ENCODE measurements at regions not wholly inside any gene's neighbourhood (a gene's known extent, or its start where the extent isn't known, plus 50 kb on each side); places are given as distances from the start of the nearest gene placed in this dataset.

DNA sequence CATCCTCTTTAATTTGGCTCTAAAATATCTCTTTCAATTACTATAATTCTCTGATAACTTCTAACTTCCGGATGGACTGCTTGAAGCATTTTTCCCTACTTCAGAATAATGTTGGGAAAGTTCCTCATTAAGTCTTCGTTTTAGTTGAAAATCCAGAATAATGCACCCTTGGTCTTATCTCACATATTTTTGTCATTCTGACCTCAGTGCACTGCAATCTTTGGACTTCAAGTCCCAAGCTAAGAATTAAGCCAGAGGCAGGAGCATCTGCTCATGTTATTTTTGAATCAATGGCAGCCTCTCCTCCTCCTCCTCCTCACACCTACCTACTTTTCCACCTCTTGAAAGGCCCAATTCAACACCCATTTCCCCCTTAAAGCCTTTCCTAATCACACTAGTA, 169.8 kb downstream of the CYYR1 start:
- no peak for TF ChIP-seq POLR2A (IDR thresholded peaks at IDR 0.05)
- TF ChIP-seq, protein P1, sequence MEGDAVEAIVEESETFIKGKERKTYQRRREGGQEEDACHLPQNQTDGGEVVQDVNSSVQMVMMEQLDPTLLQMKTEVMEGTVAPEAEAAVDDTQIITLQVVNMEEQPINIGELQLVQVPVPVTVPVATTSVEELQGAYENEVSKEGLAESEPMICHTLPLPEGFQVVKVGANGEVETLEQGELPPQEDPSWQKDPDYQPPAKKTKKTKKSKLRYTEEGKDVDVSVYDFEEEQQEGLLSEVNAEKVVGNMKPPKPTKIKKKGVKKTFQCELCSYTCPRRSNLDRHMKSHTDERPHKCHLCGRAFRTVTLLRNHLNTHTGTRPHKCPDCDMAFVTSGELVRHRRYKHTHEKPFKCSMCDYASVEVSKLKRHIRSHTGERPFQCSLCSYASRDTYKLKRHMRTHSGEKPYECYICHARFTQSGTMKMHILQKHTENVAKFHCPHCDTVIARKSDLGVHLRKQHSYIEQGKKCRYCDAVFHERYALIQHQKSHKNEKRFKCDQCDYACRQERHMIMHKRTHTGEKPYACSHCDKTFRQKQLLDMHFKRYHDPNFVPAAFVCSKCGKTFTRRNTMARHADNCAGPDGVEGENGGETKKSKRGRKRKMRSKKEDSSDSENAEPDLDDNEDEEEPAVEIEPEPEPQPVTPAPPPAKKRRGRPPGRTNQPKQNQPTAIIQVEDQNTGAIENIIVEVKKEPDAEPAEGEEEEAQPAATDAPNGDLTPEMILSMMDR (IDR thresholded peaks at IDR 0.05) = no peak
